Muscle layer of duodenum (tissue), 2 donors: ENCODE measurements at regions not wholly inside any gene's neighbourhood (a gene's known extent, or its start where the extent isn't known, plus 50 kb on each side); places are given as distances from the start of the nearest gene placed in this dataset.

ENCODE experiments used
- H3K27ac ChIP-seq: one replicate; pipeline ENCODE4 v1.7.0; 2013; ENCODE audit warnings: mild to moderate bottlenecking, low read length
- H3K27me3 ChIP-seq: one replicate; pipeline ENCODE4 v1.7.0; 2013; ENCODE audit warnings: low read depth, mild to moderate bottlenecking, control low read depth, low read length
- H3K36me3 ChIP-seq, 2 donors: one replicate each; pipeline ENCODE4 v1.7.0; 2013; ENCODE audit warnings: low read length in 2 of 2, control low read depth in 1 of 2, mild to moderate bottlenecking in 1 of 2; ENCODE audit not compliant: insufficient read depth in 2 of 2, control insufficient read depth in 1 of 2
- H3K4me1 ChIP-seq, 2 donors: one replicate each; pipeline ENCODE4 v1.7.0; 2013; ENCODE audit warnings: low read length in 2 of 2, mild to moderate bottlenecking in 2 of 2, control low read depth in 1 of 2, moderate library complexity in 1 of 2; ENCODE audit not compliant: insufficient read depth in 2 of 2, control insufficient read depth in 1 of 2
- H3K4me3 ChIP-seq, 2 donors: one replicate each; pipeline ENCODE4 v1.7.0; 2013; ENCODE audit warnings: low read length in 2 of 2, low read depth in 1 of 2, mild to moderate bottlenecking in 1 of 2
- H3K9me3 ChIP-seq, 2 donors: one replicate each; pipeline ENCODE4 v1.7.0; 2013; ENCODE audit warnings: low read length in 2 of 2, control low read depth in 1 of 2, mild to moderate bottlenecking in 1 of 2; ENCODE audit not compliant: control insufficient read depth in 1 of 2
- donor health status: healthy.

GRCh38 chr4:108527723-108528122, 92.7 kb upstream of the RPL34 start:
- Histone ChIP-seq H3K27ac (no peak overlapping the region), H3K4me1 (no peaks in the 10 kb centered on the region), H3K27me3 (no peaks in the 10 kb centered on the region), H3K36me3 (no peaks in the 10 kb centered on the region), H3K4me3 (no peak overlapping the region), H3K9me3 (no peaks in the 10 kb centered on the region)

DNA sequence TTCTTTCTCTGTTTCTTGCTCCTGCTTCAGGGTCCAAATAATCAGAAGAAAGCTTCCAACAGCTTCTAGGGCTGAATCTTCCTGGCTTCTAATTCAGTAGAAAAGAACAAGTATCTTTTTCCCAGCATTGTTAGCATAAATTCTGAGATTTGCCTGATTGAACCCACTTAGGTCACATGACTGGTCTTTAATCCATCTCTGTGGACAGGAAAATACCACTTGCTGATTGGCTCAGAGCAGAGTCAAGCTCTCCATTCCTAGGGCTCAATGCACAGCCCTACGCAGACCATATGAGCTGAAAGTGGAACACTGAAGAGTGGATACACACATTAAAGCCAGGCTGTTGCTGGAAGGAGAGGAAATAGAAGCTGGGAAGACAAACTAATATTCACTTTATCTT, 99.6 kb upstream of the RPL34 start:
- Histone ChIP-seq H3K27me3 (no peaks in the 10 kb centered on the region), H3K4me1 (no peaks in the 10 kb centered on the region), H3K36me3 (no peaks in the 10 kb centered on the region), H3K9me3 (no peaks in the 10 kb centered on the region), H3K27ac (no peak overlapping the region), H3K4me3 (no peak overlapping the region)

- no peaks in the 10 kb centered on the region for H3K4me1 ChIP-seq
- no peaks in the 10 kb centered on the region for H3K36me3 ChIP-seq
- no peaks in the 10 kb centered on the region for H3K9me3 ChIP-seq
- no peak overlapping the region for H3K27ac ChIP-seq
- H3K27me3 ChIP-seq, result no peaks in the 10 kb centered on the region
- H3K4me3 ChIP-seq, result no peak overlapping the region
Measured at GRCh38 chr4:108519911-108520601, 100.3 kb upstream of the RPL34 start.

- Histone ChIP-seq H3K27ac (no peak overlapping the region), H3K4me1 (no peaks in the 10 kb centered on the region), H3K9me3 (no peaks in the 10 kb centered on the region), H3K27me3 (no peaks in the 10 kb centered on the region), H3K36me3 (no peaks in the 10 kb centered on the region), H3K4me3 (no peak overlapping the region)
Measured at GRCh38 chr4:108519208-108519833, 101.1 kb upstream of the RPL34 start.

GRCh38 chr4:108512615-108513505, 107.5 kb upstream of the RPL34 start:
- Histone ChIP-seq H3K4me1 (no peaks in the 10 kb centered on the region), H3K27ac (no peak overlapping the region), H3K36me3 (no peaks in the 10 kb centered on the region), H3K4me3 (no peak overlapping the region), H3K27me3 (no peaks in the 10 kb centered on the region), H3K9me3 (no peaks in the 10 kb centered on the region)

- Histone ChIP-seq H3K4me3 (no peak overlapping the region), H3K36me3 (no peaks in the 10 kb centered on the region), H3K4me1 (no peaks in the 10 kb centered on the region), H3K27ac (no peak overlapping the region), H3K9me3 (no peaks in the 10 kb centered on the region), H3K27me3 (no peaks in the 10 kb centered on the region)
Measured at GRCh38 chr4:108511618-108512017, 108.8 kb upstream of the RPL34 start.

DNA sequence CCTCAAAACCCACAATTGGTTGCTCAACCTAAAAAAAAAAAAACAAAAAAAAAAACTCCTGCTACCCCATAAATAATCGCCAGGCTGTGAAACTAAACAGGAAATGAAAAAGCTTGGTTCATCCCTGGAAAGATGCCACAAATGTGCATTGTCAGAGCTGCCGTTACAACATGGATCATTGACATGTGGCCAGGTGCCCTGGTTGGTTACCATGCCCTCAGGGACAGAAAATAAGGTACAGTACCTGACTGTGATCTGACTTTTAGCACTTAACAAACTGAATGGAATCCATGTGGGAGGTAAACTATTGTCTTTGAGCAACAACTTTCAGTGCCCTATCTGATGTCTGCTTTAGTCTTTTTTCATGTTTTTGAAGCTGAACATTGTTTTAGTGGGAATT, 118.0 kb upstream of the RPL34 start:
- Histone ChIP-seq H3K4me3 (no peak overlapping the region), H3K4me1 (no peaks in the 10 kb centered on the region), H3K36me3 (no peaks in the 10 kb centered on the region), H3K27me3 (no peaks in the 10 kb centered on the region), H3K9me3 (peaks cover 0 to 2% of the 10 kb centered on the region in 2 donors), H3K27ac (no peak overlapping the region)

GRCh38 chr4:108498925-108499324, 121.5 kb upstream of the RPL34 start:
- Histone ChIP-seq H3K4me1 (no peaks in the 10 kb centered on the region), H3K36me3 (no peaks in the 10 kb centered on the region), H3K9me3 (peaks cover 0 to 7% of the 10 kb centered on the region in 2 donors), H3K27ac (no peak overlapping the region), H3K27me3 (no peaks in the 10 kb centered on the region), H3K4me3 (no peak overlapping the region)

- Histone ChIP-seq H3K4me1 (no peaks in the 10 kb centered on the region), H3K4me3 (no peak overlapping the region), H3K27ac (no peak overlapping the region), H3K36me3 (no peaks in the 10 kb centered on the region), H3K27me3 (no peaks in the 10 kb centered on the region), H3K9me3 (peaks cover 0 to 21% of the 10 kb centered on the region in 2 donors)
Measured at GRCh38 chr4:108493596-108493931, 126.8 kb upstream of the RPL34 start.

DNA sequence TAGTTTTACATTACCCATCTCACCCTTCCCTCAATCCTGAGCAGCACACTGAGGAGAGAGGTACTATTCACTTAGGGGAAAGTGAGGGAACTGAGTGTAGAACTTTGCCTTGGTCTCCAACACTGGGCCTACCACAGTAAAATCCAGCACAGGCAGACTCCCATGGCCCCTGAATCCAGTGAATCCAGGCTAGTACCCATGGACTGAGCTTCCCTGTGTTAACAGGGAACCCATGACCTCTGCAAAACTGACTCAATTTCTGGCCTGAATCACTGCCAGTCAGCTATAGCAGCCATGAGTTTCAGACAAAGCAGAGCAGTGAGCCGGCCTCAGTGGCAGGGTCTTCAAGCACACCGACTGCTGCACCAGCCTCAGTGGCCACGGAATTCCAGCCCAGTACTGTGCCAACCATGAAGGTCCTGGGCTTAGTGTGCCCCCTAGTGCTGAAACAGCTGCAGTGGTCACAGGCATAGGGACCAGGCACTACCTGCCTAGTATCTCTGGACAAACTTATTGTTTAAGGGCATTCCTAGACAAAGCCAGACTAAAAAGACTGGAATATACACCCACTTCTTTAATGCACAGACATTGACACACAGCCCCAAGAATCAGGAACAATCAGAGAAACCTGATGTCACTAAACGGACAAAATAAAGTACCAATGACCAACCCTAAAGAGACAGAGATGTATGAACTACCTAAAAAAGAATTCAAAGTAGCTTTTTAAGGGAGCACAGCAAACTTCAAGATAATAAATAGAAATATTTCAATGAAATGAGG, 127.4 kb upstream of the RPL34 start:
- peaks cover 0 to 21% of the 10 kb centered on the region in 2 donors for H3K9me3 ChIP-seq
- no peaks in the 10 kb centered on the region for H3K4me1 ChIP-seq
- no peaks in the 10 kb centered on the region for H3K36me3 ChIP-seq
- no peak overlapping the region for H3K27ac ChIP-seq
- H3K4me3 ChIP-seq, result peak overlapping the region in 1 of 2 donors; percentile 27
- H3K27me3 ChIP-seq, result no peaks in the 10 kb centered on the region

- H3K9me3 ChIP-seq, result peaks cover 0 to 13% of the 10 kb centered on the region in 2 donors
- H3K27ac ChIP-seq, result no peak overlapping the region
- no peaks in the 10 kb centered on the region for H3K27me3 ChIP-seq
- no peak overlapping the region for H3K4me3 ChIP-seq
- H3K4me1 ChIP-seq, result no peaks in the 10 kb centered on the region
- H3K36me3 ChIP-seq, result no peaks in the 10 kb centered on the region
Measured at GRCh38 chr4:108488865-108489264, 131.5 kb upstream of the RPL34 start.
